UCSD-AML1 (cell line): ENCODE measurements at regions not wholly inside any gene's neighbourhood (a gene's known extent, or its start where the extent isn't known, plus 50 kb on each side); places are given as distances from the start of the nearest gene placed in this dataset.

Source experiments
- DNase-seq: peaks from one replicate; lab custom pipeline; 2025; ENCODE audit not compliant: unreplicated experiment; lab: John Stamatoyannopoulos, UW

- no peak for DNase-seq
These were observed 323.8 kb upstream of the ARRDC3 start for GRCh38 chr5:91706785-91707520.

GRCh38 chr5:91703128-91703527 lies 320.0 kb upstream of the ARRDC3 start:
- DNase-seq = no peak

- no peak for DNase-seq
These were observed 316.3 kb upstream of the ARRDC3 start for GRCh38 chr5:91699429-91699828.

GRCh38 chr5:91691592-91691991 lies 308.5 kb upstream of the ARRDC3 start:
- no peak for DNase-seq

GRCh38 chr5:91690921-91691320 lies 307.8 kb upstream of the ARRDC3 start:
- no peak for DNase-seq

GRCh38 chr5:91687430-91687829 lies 304.3 kb upstream of the ARRDC3 start:
- no peak for DNase-seq

GRCh38 chr5:91684625-91685024 lies 301.5 kb upstream of the ARRDC3 start:
- DNase-seq = no peak

GRCh38 chr5:91670563-91670962 lies 287.4 kb upstream of the ARRDC3 start:
- no peak for DNase-seq

- DNase-seq = no peak
These were observed 287.0 kb upstream of the ARRDC3 start for GRCh38 chr5:91670122-91670521.

- no peak for DNase-seq
These were observed 285.1 kb upstream of the ARRDC3 start for GRCh38 chr5:91668261-91668660.

- DNase-seq = no peak
These were observed 269.6 kb upstream of the ARRDC3 start for GRCh38 chr5:91652678-91653077.

GRCh38 chr5:91651704-91652103 lies 268.6 kb upstream of the ARRDC3 start:
- no peak for DNase-seq

GRCh38 chr5:91645347-91645746 lies 262.2 kb upstream of the ARRDC3 start:
- peak; percentile 4 for DNase-seq

- DNase-seq = no peak
These were observed 260.7 kb upstream of the ARRDC3 start for GRCh38 chr5:91643797-91644196.

GRCh38 chr5:91642581-91642980 lies 259.5 kb upstream of the ARRDC3 start:
- no peak for DNase-seq

- DNase-seq = no peak
These were observed 258.7 kb upstream of the ARRDC3 start for GRCh38 chr5:91641730-91642350.

- DNase-seq = no peak
These were observed 256.6 kb upstream of the ARRDC3 start for GRCh38 chr5:91639744-91640143.

GRCh38 chr5:91638010-91638409 lies 254.9 kb upstream of the ARRDC3 start:
- DNase-seq = no peak

GRCh38 chr5:91635950-91636734 lies 253.0 kb upstream of the ARRDC3 start:
- no peak for DNase-seq

- DNase-seq = no peak
These were observed 249.8 kb upstream of the ARRDC3 start for GRCh38 chr5:91632871-91633270.

- no peak for DNase-seq
These were observed 228.6 kb upstream of the ARRDC3 start for GRCh38 chr5:91611746-91612145.

GRCh38 chr5:91607675-91608074 lies 224.6 kb upstream of the ARRDC3 start:
- no peak for DNase-seq
